Astrocyte (in vitro differentiated cells and primary cell): ENCODE measurements at regions not wholly inside any gene's neighbourhood (a gene's known extent, or its start where the extent isn't known, plus 50 kb on each side); places are given as distances from the start of the nearest gene placed in this dataset.
"Not testable (repeated sequence)": the region's sequence is repeated elsewhere in the genome, so short reads cannot be mapped to it uniquely, and the experiment has no call there.

Source experiments
- DNase-seq: peaks from one replicate; pipeline ENCODE4 v3.0.0-alpha.2; 2010; ENCODE audit warnings: low read depth
- FAIRE-seq: peaks from 2 replicates; lab custom pipeline; 2011; peaks lifted over from hg19 to GRCh38; lab: Jason Lieb, UNC
- H2AFZ ChIP-seq: 2 replicates; pipeline ENCODE4 v1.6.0; 2012; ENCODE audit warnings: low read depth, low read length, inconsistent platforms
- H3K27ac ChIP-seq: 2 replicates; pipeline ENCODE4 v1.5.1; 2011; ENCODE audit warnings: low read depth, low read length, inconsistent platforms
- H3K27me3 ChIP-seq: 2 replicates; pipeline ENCODE4 v1.6.0; 2011; ENCODE audit warnings: low read length, inconsistent platforms; ENCODE audit not compliant: insufficient read depth
- H3K36me3 ChIP-seq: 2 replicates; pipeline ENCODE4 v1.5.1; 2011; ENCODE audit warnings: low read length, inconsistent platforms; ENCODE audit not compliant: insufficient read depth
- H3K4me1 ChIP-seq: 2 replicates; pipeline ENCODE4 v1.5.1; 2011; ENCODE audit warnings: low read length, inconsistent platforms; ENCODE audit not compliant: insufficient read depth
- H3K4me2 ChIP-seq: 2 replicates; pipeline ENCODE4 v1.6.0; 2012; ENCODE audit warnings: low read length, inconsistent platforms
- H3K4me3 ChIP-seq: 2 replicates; pipeline ENCODE4 v1.5.1; 2011; ENCODE audit warnings: low read depth, mild to moderate bottlenecking, low read length, inconsistent platforms; ENCODE audit not compliant: insufficient read depth
- H3K79me2 ChIP-seq: 2 replicates; pipeline ENCODE4 v1.6.0; 2012; ENCODE audit warnings: mild to moderate bottlenecking, low read length, inconsistent platforms; ENCODE audit not compliant: insufficient read depth
- H3K9ac ChIP-seq: 2 replicates; pipeline ENCODE4 v1.6.0; 2012; ENCODE audit warnings: mild to moderate bottlenecking, low read length, inconsistent platforms
- H3K9me3 ChIP-seq: 2 replicates; pipeline ENCODE4 v1.5.1; 2012; ENCODE audit warnings: low read depth, mild to moderate bottlenecking, low read length, inconsistent platforms; ENCODE audit not compliant: insufficient read depth
- H4K20me1 ChIP-seq: 2 replicates; pipeline ENCODE4 v1.6.0; 2012; ENCODE audit warnings: low read length, inconsistent platforms; ENCODE audit not compliant: insufficient read depth
- H3K27ac Mint-ChIP-seq: one replicate; pipeline ENCODE4 v1.8.0; 2021; ENCODE audit warnings: mild to moderate bottlenecking, mixed read lengths; ENCODE audit not compliant: unreplicated experiment
- H3K27me3 Mint-ChIP-seq: one replicate; pipeline ENCODE4 v1.8.0; 2021; ENCODE audit warnings: low read depth, mixed read lengths; ENCODE audit not compliant: unreplicated experiment
- H3K36me3 Mint-ChIP-seq: one replicate; pipeline ENCODE4 v1.8.0; 2021; ENCODE audit warnings: low read depth, mixed read lengths; ENCODE audit not compliant: unreplicated experiment
- H3K4me1 Mint-ChIP-seq: one replicate; pipeline ENCODE4 v1.8.0; 2021; ENCODE audit warnings: low read depth, mixed read lengths; ENCODE audit not compliant: unreplicated experiment
- H3K4me3 Mint-ChIP-seq: one replicate; pipeline ENCODE4 v1.8.0; 2021; ENCODE audit warnings: mild to moderate bottlenecking, moderate library complexity, mixed read lengths; ENCODE audit not compliant: unreplicated experiment
- H3K9me3 Mint-ChIP-seq: one replicate; pipeline ENCODE4 v1.8.0; 2021; ENCODE audit warnings: mild to moderate bottlenecking, mixed read lengths; ENCODE audit not compliant: unreplicated experiment
- EZH2 ChIP-seq: IDR thresholded peaks from 2 replicates; pipeline ENCODE4 v1.6.1; 2012; ENCODE audit warnings: mild to moderate bottlenecking, low read length, inconsistent platforms; ENCODE audit not compliant: insufficient read depth
- TF ChIP-seq, protein P1 (sequence below): IDR thresholded peaks from 2 replicates; pipeline ENCODE4 v1.5.1; 2011; ENCODE audit warnings: low read depth, mild to moderate bottlenecking, inconsistent platforms, low read length, moderate library complexity; ENCODE audit not compliant: insufficient read depth

DNA sequence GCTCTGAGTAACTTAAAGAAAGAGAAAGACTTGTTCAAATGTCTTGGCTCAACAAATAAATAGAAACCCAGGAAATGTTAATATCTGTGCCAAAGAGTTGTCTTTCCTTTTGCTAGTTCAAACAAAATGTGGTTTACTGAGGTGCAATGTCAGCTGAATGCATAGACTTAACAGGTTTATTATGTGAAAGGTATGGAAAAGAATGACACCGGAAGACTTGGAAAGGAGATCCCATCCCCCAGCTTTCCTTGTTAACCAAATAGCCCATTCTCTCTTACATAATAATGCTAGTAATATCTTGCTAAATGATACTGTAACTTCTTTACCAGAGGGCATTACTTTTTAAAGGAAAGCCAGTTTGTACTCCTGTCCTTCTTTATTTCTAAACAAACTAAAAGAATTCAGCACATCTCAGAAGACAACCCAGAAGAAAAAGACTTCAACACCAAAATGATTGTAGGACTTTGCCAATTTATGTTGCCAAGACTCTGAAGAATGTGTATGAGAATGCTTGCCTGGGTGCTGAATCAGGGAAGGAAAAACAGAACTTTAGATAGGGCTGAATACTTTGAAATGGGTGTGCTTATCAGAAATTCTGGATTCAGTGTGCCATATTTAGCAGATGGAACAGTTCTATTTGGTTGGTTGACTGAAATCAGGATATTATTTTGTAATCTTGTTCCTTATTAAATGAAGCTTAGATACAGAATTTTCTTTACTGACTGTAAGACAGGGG is 344.1 kb downstream of the TMEM38B start:
- Histone ChIP-seq H3K4me3 (no peak overlapping the region), H3K4me1 (no peaks in the 10 kb centered on the region), H2AFZ (no peak overlapping the region), H3K27me3 (no peaks in the 10 kb centered on the region), H3K9ac (no peak overlapping the region), H3K27ac (no peak overlapping the region), H3K4me2 (no peak overlapping the region), H4K20me1 (no peaks in the 10 kb centered on the region), H3K9me3 (no peaks in the 10 kb centered on the region), H3K36me3 (no peaks in the 10 kb centered on the region), H3K79me2 (no peaks in the 10 kb centered on the region)
- DNase-seq (no peak), FAIRE-seq (no peak)
- peaks cover 12% of the 10 kb centered on the region for H3K4me1 Mint-ChIP-seq
- peaks cover 4% of the 10 kb centered on the region for H3K9me3 Mint-ChIP-seq
- no peak overlapping the region for H3K27ac Mint-ChIP-seq
- H3K4me3 Mint-ChIP-seq: no peak overlapping the region
- H3K36me3 Mint-ChIP-seq: no peaks in the 10 kb centered on the region
- no peaks in the 10 kb centered on the region for H3K27me3 Mint-ChIP-seq
- TF ChIP-seq, protein P1, sequence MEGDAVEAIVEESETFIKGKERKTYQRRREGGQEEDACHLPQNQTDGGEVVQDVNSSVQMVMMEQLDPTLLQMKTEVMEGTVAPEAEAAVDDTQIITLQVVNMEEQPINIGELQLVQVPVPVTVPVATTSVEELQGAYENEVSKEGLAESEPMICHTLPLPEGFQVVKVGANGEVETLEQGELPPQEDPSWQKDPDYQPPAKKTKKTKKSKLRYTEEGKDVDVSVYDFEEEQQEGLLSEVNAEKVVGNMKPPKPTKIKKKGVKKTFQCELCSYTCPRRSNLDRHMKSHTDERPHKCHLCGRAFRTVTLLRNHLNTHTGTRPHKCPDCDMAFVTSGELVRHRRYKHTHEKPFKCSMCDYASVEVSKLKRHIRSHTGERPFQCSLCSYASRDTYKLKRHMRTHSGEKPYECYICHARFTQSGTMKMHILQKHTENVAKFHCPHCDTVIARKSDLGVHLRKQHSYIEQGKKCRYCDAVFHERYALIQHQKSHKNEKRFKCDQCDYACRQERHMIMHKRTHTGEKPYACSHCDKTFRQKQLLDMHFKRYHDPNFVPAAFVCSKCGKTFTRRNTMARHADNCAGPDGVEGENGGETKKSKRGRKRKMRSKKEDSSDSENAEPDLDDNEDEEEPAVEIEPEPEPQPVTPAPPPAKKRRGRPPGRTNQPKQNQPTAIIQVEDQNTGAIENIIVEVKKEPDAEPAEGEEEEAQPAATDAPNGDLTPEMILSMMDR: no peak
- TF ChIP-seq EZH2: no peak

GRCh38 chr9:106039151-106039935 is 345.0 kb downstream of the TMEM38B start:
- no peak for FAIRE-seq

GRCh38 chr9:106041920-106042319 is 347.6 kb downstream of the TMEM38B start:
- H3K27ac Mint-ChIP-seq, H3K9me3 ChIP-seq, H4K20me1 ChIP-seq, H3K4me3 ChIP-seq, H3K9me3 Mint-ChIP-seq, H3K4me1 ChIP-seq, H3K27me3 Mint-ChIP-seq, H3K36me3 Mint-ChIP-seq, DNase-seq, H3K27ac ChIP-seq, H3K9ac ChIP-seq, H3K36me3 ChIP-seq, FAIRE-seq, H3K27me3 ChIP-seq, H3K4me2 ChIP-seq, H3K79me2 ChIP-seq, H2AFZ ChIP-seq, H3K4me3 Mint-ChIP-seq: not testable (repeated sequence)
- H3K4me1 Mint-ChIP-seq: peaks cover 12% of the 10 kb centered on the region

More at GRCh38 chr9:106039151-106039935, 345.0 kb downstream of the TMEM38B start:
- Histone ChIP-seq H3K9me3 (no peaks in the 10 kb centered on the region), H3K79me2 (no peaks in the 10 kb centered on the region), H4K20me1 (no peaks in the 10 kb centered on the region), H3K4me1 (no peaks in the 10 kb centered on the region), H3K4me2 (no peak overlapping the region), H3K9ac (no peak overlapping the region), H3K27me3 (no peaks in the 10 kb centered on the region), H3K36me3 (no peaks in the 10 kb centered on the region), H2AFZ (no peak overlapping the region), H3K4me3 (no peak overlapping the region), H3K27ac (no peak overlapping the region)
- no peak for DNase-seq
- H3K27ac Mint-ChIP-seq: no peak overlapping the region
- no peaks in the 10 kb centered on the region for H3K27me3 Mint-ChIP-seq
- peaks cover under 1% of the 10 kb centered on the region for H3K36me3 Mint-ChIP-seq
- H3K4me1 Mint-ChIP-seq: peaks cover 12% of the 10 kb centered on the region
- no peak overlapping the region for H3K4me3 Mint-ChIP-seq
- TF ChIP-seq EZH2: no peak
- TF ChIP-seq, protein P1: no peak
- H3K9me3 Mint-ChIP-seq: peaks cover 7% of the 10 kb centered on the region
